GM19468 (cell line): ENCODE measurements at regions not wholly inside any gene's neighbourhood (a gene's known extent, or its start where the extent isn't known, plus 50 kb on each side); places are given as distances from the start of the nearest gene placed in this dataset.

Source experiments
- ATAC-seq: cut with Tn5 transposase; IDR thresholded peaks from one replicate; pipeline ENCODE4 v1.9.1; 2021; ENCODE audit warnings: mild to moderate bottlenecking, moderate library complexity, moderate number of reproducible peaks; ENCODE audit not compliant: unreplicated experiment; ENCODE audit errors: extremely low read depth

GRCh38 chr9:14967450-14968321 is 57.5 kb upstream of the FREM1 start:
- no peak for ATAC-seq

DNA sequence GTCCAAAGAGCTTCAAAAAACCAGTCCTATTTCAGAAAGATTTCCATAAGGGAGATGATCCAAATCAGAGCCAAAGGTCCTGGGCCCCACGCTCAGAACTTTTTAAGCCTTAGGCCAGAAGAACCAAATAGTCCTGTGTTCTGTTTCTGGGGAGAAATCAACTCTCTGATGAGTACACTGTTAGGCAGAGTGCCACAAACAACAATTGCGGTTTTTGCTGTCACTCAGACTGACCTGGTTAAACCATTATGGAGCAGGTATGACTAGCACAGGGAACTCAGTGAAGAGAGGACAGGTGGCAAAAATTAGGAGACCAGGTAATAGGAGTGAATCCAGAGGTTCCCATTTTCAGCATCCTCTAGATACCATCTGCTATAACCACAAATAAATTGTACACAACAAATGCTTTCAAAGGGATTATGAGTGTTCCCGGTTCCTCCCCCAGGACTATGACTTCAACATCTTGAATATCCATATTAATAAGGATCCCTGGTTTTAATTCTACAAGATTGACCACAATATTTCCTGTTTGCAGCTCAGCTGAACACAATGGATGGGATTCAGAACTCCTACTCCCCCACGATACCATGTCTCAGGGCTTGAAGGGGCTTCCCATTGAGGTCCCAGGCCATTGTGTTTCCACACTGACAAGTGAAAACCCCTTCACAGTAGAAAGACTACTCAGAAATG is 52.1 kb upstream of the FREM1 start:
- ATAC-seq, result no peak

- no peak for ATAC-seq
Observed at GRCh38 chr9:14961372-14962068, 51.3 kb upstream of the FREM1 start.

DNA sequence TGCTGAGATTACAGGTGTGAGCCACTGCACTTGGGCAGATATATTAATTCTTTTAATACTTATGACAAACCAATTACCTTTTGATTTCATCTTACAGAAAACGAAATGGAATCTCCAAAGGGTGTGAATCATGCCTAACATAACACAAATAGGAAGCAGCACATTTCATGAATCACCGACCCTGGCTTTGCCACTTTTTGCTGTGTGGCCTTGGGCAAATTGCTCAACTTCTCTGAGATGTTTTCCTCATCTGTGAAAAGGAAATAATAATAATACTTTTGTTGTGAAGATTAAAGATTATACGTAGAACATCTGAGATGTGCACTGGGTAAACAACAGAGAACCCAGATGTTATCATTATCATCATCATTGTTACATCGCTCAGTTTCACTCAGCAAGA is 50.7 kb upstream of the FREM1 start:
- no peak for ATAC-seq
